CD4-positive, alpha-beta T cell (primary cell): ENCODE measurements at regions not wholly inside any gene's neighbourhood (a gene's known extent, or its start where the extent isn't known, plus 50 kb on each side); places are given as distances from the start of the nearest gene placed in this dataset.

Experiments used
- ATAC-seq: fragments of 200-7000 bp; cut with Tn5 transposase; one replicate; pipeline ENCODE4 v1.10.0; 2022; ENCODE audit warnings: mild to moderate bottlenecking; ENCODE audit not compliant: poor library complexity
- CTCF ChIA-PET: fragments of 350-600 bp; sonication (Branson Sonifier 250); formaldehyde crosslinking; loops from one replicate; lab custom pipeline; 2021; ENCODE audit warnings: antibody characterized with exemption, inconsistent platforms; lab: Charles Lee
- POLR2A ChIA-PET: fragments of 350-600 bp; sonication (Branson Sonifier 250); formaldehyde crosslinking; loops from one replicate; lab custom pipeline; 2021; ENCODE audit warnings: antibody characterized with exemption, inconsistent platforms; lab: Charles Lee
- DNase-seq, 14 experiments: peaks; one replicate each; pipeline ENCODE4 v3.0.0-alpha.2; 2013 to 2020; ENCODE audit warnings: mixed read lengths in 2 of 14
- H3K27ac ChIP-seq, 2 donors: one replicate each; pipeline versions ENCODE4 v1.5.1 to v1.7.0; 2013; ENCODE audit warnings: low read length in 2 of 2, low read depth in 1 of 2, mild to moderate bottlenecking in 1 of 2
- H3K27me3 ChIP-seq, 2 experiments: 1 replicate in 1 of 2; 2 replicates in 1 of 2; pipeline versions ENCODE4 v1.6.1 to v1.7.0; 2013; ENCODE audit warnings: low read length in 2 of 2, control low read depth in 1 of 2, mild to moderate bottlenecking in 1 of 2, moderate library complexity in 1 of 2; ENCODE audit not compliant: insufficient read depth in 2 of 2, control insufficient read depth in 1 of 2
- H3K36me3 ChIP-seq: one replicate; pipeline ENCODE4 v1.6.1; 2013; ENCODE audit warnings: low read length, control low read depth; ENCODE audit not compliant: insufficient read depth
- H3K4me1 ChIP-seq: one replicate; pipeline ENCODE4 v1.6.1; 2013; ENCODE audit warnings: low read length, control low read depth; ENCODE audit not compliant: insufficient read depth
- H3K4me3 ChIP-seq: one replicate; pipeline ENCODE4 v1.5.1; 2013; ENCODE audit warnings: mild to moderate bottlenecking, low read length, moderate library complexity
- H3K9me3 ChIP-seq, 2 experiments: 1 replicate in 1 of 2; 2 replicates in 1 of 2; pipeline versions ENCODE4 v1.6.1 to v1.7.0; 2013; ENCODE audit warnings: low read length in 2 of 2, mild to moderate bottlenecking in 2 of 2, control low read depth in 1 of 2, moderate library complexity in 1 of 2; ENCODE audit not compliant: control insufficient read depth in 1 of 2, insufficient read depth in 1 of 2
- H3K27ac Mint-ChIP-seq: one replicate; pipeline ENCODE4 v1.8.0; 2020; ENCODE audit warnings: mixed read lengths
- H3K27me3 Mint-ChIP-seq: one replicate; pipeline ENCODE4 v1.8.0; 2021; ENCODE audit warnings: mixed read lengths
- H3K36me3 Mint-ChIP-seq: one replicate; pipeline ENCODE4 v1.8.0; 2021; ENCODE audit warnings: low read depth, mixed read lengths
- H3K4me1 Mint-ChIP-seq: one replicate; pipeline ENCODE4 v1.8.0; 2021; ENCODE audit warnings: low read depth, mixed read lengths
- H3K4me3 Mint-ChIP-seq: one replicate; pipeline ENCODE4 v1.8.0; 2020; ENCODE audit warnings: mild to moderate bottlenecking, mixed read lengths
- H3K9me3 Mint-ChIP-seq: one replicate; pipeline ENCODE4 v1.8.0; 2020; ENCODE audit warnings: mixed read lengths
- intact Hi-C, 2 experiments: fragments of 100-400 bp; cut with DNase I in 1 of 2; cut with micrococcal nuclease in 1 of 2; formaldehyde crosslinking; loops; one replicate each; pipeline versions ENCODE4 v1.15.1 to v1.9.0; 2023 to 2025; cut with DNase I, micrococcal nuclease
- TF ChIP-seq, protein P1 (sequence below): fragments of 200-600 bp; IDR thresholded peaks from one replicate; pipeline ENCODE4 v1.8.0; 2022; ENCODE audit warnings: antibody characterized with exemption, mild to moderate bottlenecking

DNA sequence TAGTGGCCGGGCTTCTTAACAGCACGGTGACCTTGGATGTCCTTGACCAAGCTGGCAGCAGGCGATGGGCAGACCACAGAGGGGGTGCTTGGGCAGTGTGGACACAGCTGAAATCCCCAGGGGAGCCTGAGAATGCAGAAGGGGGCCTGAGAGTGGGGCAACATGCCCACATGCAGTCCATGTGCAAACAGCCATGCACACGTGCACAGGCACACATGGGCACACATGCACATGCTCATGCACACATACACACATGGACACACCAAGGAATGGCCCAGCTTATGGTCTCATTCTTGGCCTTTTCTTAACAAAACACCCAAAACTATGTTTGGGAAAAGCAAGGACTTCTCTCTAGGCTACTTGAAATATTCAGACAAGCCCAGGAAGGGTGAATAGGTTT is 483.9 kb upstream of the MKI67 start:
- TF ChIP-seq, protein P1, sequence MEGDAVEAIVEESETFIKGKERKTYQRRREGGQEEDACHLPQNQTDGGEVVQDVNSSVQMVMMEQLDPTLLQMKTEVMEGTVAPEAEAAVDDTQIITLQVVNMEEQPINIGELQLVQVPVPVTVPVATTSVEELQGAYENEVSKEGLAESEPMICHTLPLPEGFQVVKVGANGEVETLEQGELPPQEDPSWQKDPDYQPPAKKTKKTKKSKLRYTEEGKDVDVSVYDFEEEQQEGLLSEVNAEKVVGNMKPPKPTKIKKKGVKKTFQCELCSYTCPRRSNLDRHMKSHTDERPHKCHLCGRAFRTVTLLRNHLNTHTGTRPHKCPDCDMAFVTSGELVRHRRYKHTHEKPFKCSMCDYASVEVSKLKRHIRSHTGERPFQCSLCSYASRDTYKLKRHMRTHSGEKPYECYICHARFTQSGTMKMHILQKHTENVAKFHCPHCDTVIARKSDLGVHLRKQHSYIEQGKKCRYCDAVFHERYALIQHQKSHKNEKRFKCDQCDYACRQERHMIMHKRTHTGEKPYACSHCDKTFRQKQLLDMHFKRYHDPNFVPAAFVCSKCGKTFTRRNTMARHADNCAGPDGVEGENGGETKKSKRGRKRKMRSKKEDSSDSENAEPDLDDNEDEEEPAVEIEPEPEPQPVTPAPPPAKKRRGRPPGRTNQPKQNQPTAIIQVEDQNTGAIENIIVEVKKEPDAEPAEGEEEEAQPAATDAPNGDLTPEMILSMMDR: no peak
- H3K9me3 ChIP-seq: peaks cover 0 to 12% of the 10 kb centered on the region in 2 experiments
- H3K4me1 ChIP-seq: no peaks in the 10 kb centered on the region
- Mint-ChIP-seq H3K4me3 (no peak overlapping the region), H3K36me3 (no peaks in the 10 kb centered on the region), H3K9me3 (no peaks in the 10 kb centered on the region), H3K4me1 (no peaks in the 10 kb centered on the region), H3K27ac (no peak overlapping the region), H3K27me3 (no peaks in the 10 kb centered on the region)
- no peaks in the 10 kb centered on the region for H3K27me3 ChIP-seq
- ATAC-seq (no peak), DNase-seq (no peak)
- H3K4me3 ChIP-seq: no peak overlapping the region
- H3K36me3 ChIP-seq: no peaks in the 10 kb centered on the region
- H3K27ac ChIP-seq: no peak overlapping the region
- ChIA-PET POLR2A (no interaction called here), CTCF (no interaction called here)
- intact Hi-C loops: no loop called here

DNA sequence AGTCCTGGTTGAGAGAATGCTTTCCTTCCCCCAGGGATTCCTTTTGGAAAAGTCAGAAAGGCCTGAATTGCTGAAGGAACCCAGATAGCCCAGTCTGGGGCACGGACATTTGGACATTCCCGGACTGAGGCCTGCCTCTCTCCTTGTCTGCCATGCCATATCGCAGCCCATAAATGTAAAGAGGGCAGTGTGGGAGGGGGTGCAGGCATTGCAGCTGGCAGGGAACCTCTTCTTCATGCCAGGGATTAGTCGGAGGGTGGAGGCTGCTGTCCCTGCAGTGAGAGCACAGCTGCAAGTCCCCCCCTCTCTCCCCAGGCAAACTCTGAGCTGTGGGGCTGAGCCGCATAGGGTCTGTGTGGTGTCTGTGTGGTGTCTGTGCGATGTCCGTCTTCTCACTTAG is 486.0 kb upstream of the MKI67 start:
- CTCF ChIA-PET: no interaction called here
- DNase-seq: no peak
- Mint-ChIP-seq H3K27me3 (no peaks in the 10 kb centered on the region), H3K4me1 (no peaks in the 10 kb centered on the region), H3K36me3 (no peaks in the 10 kb centered on the region), H3K4me3 (no peak overlapping the region), H3K9me3 (no peaks in the 10 kb centered on the region), H3K27ac (no peak overlapping the region)
- H3K27ac ChIP-seq: no peak overlapping the region
- POLR2A ChIA-PET: no interaction called here
- no peak overlapping the region for H3K4me3 ChIP-seq
- no peaks in the 10 kb centered on the region for H3K4me1 ChIP-seq
- H3K27me3 ChIP-seq: no peaks in the 10 kb centered on the region
- H3K9me3 ChIP-seq: peaks cover 0 to 12% of the 10 kb centered on the region in 2 experiments
- no peaks in the 10 kb centered on the region for H3K36me3 ChIP-seq
- intact Hi-C loops: no loop called here
- TF ChIP-seq, protein P1: no peak
- no peak for ATAC-seq

DNA sequence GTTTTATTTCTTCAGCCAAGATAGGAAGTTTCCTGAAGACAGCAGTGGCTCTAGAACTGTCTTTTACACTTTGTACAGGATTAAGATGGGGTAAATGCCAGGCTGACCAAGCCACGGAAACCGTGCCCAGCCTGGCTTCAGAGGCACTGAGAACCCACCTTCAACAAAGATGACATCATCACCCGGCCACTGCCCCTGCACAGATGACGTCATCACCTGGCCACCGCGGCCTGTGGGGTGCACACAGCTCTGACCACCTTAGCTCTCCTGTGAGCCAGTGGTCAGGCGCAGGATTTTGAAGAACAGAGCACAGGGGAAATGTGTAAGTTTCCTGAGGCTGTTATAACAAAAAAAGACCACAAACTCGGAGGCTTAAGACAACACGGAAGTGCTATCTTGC is 486.4 kb upstream of the MKI67 start:
- CTCF ChIA-PET: no interaction called here
- ATAC-seq: no peak
- no peaks in the 10 kb centered on the region for H3K9me3 Mint-ChIP-seq

More for the DNA sequence above, 486.4 kb upstream of the MKI67 start:
- no peak overlapping the region for H3K4me3 Mint-ChIP-seq
- no peak overlapping the region for H3K4me3 ChIP-seq
- no peaks in the 10 kb centered on the region for H3K36me3 ChIP-seq
- no peaks in the 10 kb centered on the region for H3K4me1 ChIP-seq
- intact Hi-C loops: no loop called here
- POLR2A ChIA-PET: no interaction called here
- TF ChIP-seq, protein P1: no peak
- no peak for DNase-seq
- no peaks in the 10 kb centered on the region for H3K36me3 Mint-ChIP-seq
- no peaks in the 10 kb centered on the region for H3K4me1 Mint-ChIP-seq
- no peak overlapping the region for H3K27ac Mint-ChIP-seq
- no peaks in the 10 kb centered on the region for H3K27me3 Mint-ChIP-seq
- H3K27me3 ChIP-seq: no peaks in the 10 kb centered on the region
- H3K27ac ChIP-seq: no peak overlapping the region
- H3K9me3 ChIP-seq: peaks cover 0 to 12% of the 10 kb centered on the region in 2 experiments
